ENCODE measurements at regions not wholly inside any gene's neighbourhood (a gene's known extent, or its start where the extent isn't known, plus 50 kb on each side); places are given as distances from the start of the nearest gene placed in this dataset.

DNA sequence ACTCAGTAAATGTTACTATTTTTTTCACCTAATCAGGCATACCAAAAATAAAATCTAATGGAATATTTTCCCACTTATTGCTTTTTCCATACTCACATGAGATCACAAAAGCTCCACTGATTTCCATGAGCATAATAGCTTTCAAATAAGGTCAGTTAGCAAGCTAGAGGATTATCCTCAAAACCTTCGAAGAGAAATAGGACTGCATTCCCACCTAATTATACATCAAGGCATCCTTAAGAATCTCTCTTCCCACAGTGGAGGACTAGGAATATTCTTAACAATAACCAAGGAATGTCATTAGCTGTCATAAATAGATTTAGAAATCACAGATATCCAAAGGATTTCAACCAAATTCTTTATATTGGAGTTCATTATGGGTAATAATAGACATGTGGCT, 127.9 kb upstream of the STT3B start:
- no peak for DNase-seq

DNA sequence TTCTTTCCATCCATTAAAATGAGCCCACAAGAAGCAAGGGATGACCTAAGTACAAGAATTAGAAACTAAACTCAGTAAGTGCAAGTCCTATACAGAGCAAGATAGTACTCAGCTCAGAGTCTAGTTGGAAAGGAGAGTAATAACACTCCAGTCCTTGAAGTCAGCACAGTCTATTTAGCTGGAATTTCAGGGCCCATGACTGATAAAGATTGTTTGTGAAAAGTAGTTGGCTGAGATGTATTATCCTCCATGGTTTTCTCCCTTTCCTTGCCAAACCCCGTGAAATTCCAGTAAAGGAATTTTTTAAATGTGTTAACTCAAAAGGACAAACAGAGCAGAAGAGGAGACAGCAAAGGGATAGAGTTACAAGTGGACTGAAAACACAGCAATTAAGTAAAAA, 127.2 kb upstream of the STT3B start:
- DNase-seq: no peak

DNA sequence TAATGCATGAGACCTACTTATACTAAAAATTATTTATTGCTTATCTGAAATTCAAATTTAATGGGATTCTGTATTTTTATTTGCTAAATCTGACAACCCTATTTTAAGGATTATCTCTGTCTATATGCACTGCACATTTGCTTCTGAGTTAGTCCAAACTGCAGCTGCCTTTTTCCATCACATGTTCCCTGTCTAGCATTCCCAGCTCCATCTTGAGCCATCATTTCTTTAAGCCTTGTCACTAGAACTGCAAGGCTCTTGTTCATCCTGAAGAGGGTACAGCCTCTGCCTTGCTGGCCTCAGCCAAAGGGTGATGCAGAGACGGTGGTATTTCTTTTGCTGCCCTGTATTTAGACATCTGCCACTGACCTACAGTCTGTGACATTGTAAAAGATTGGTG, 125.8 kb upstream of the STT3B start:
- no peak for DNase-seq

DNA sequence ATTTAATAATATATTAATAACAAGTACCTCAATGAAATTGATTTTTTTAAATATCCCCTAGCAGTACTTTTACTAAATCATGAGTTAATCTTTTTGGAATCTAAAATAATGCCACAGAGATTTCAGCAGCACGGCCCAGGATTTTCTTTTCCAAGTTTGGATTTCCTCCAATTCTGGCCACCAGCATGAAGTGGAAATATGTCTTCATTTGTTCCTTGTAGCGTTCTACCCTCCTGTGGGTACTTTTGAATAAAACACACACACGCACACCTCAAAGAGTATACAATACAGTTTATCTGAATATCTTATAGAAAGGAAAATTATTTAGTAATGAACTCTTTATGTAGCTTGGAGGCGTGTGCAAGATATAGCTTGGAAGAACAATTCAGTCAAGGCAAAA, 125.1 kb upstream of the STT3B start:
- DNase-seq: no peak

DNA sequence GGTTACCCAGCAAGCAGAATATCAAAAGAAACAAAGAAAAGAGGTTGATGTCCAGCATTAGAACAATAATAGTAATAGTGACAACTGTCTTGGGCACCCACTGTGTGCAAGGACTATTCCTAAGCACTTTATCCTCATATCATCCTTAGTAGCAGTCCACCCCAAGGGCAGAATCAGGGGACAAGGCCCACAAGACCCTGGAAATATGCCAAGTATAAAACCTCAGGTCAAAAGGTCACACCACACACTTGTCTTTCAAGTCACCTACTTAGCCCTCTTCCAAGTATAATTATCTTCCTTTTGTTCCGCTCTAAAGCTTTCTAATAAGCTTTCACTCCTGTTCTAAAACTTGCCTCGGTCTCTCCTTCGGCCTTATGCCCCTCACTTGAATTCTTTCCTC, 124.0 kb upstream of the STT3B start:
- DNase-seq: no peak

DNA sequence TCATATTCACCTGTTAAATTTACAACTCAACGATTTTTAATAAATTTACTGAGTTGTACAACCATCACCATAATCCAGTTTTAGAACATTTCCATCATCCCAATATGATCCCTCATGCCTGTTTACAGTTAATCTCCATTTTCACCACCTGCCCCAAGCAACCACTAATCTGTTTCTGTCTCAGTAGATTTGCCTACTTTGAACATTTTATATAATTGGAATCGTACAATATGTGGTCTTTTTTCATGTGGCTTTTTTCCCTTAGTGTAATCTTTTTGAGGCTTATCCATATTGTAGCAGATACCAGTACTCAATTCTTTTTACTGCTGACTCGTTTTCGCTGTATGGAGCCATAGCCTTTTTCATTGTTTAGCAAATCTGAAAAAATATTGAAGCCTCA, 123.3 kb upstream of the STT3B start:
- no peak for DNase-seq

DNA sequence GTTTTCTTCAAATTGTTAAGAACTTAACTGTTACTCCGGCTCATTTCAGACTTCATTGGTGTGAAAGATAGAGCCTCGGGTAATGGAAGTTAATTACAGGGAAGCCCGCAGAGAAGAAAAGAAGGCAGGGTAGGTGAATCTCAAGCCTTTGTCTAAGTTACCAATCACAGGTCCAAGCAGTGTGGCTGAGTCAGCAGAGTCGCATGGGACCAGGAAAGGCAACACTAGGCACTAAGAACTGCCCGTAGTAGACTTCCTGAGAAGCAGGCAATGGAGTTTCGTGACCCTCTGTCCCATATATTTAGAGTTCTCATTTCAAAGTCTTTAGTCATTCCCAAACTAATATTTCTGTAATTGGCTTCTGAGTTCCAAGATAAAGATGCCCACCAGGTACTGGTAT, 122.9 kb upstream of the STT3B start:
- no peak for DNase-seq

DNA sequence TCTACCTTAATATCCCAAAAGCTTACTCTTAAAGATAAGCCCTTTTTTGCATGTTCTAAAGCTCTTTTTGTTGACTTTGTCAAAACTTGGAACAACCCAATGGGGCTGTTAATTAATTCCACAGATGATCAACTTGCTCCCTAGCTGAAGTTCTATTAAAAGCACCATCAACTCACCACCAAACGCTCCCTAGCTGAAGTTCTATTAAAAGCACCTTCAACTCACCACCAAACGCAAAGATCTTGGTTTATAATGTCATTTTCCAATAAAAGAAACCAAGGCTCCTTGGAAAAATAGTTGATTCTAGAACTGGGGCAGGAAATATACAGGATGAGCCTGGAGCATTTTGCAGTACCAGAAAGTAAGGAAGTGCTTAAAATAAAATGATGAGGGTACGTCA, 122.3 kb upstream of the STT3B start:
- DNase-seq: no peak

DNA sequence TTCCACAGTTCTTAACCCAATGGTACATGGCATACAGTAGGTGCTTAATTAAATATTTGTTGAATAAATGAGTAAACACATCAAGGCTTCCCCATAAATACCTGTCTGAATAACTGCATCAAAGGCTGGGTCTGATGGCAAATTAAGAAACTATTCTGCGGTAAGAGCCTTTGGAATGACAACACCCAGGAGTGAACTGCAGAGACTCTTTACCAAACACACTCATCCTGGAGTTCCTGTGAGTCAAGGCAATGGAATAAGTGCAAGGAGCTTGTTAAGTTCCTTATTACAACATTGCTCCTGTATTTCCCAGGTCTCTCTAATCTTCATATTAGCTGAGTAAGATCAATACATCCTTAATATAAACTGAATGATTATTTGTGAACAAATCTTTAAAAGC, 119.9 kb upstream of the STT3B start:
- no peak for DNase-seq

DNA sequence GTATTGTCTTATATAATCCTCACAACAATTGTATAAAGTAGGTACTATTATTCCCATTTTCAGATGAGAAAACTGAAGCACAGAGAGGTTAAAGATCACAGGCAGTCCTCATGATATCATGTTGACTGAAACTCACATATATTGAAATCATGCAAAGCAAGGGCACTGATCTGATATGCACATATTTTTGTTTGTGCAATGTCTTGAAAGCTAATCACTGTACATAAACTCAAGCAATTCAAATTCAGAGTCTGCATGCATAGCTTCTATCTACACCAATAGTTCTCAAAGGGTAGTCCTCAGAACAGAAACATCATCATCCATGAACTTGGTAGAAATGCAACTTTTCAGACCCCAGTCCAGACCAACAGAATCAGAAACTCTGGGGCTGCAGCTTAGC, 119.2 kb upstream of the STT3B start:
- no peak for DNase-seq

DNA sequence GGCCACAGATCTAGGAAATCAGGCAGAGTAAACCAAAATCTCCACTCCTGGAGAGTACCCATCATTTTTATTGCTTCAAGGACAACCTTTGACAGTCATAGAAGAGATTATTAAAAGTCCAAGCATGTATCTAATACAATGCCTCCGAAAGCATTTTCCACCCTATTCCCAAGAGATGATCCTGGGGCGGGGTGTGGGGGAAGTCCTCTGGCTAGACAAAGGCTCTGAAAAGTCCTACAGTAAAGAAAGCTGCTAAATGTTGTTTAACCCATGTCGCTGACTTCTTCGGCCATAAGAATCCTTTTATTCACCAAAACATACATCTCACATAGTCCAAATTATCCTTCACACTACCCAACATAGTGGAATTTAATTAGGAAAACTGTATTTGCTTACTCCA, 115.7 kb upstream of the STT3B start:
- no peak for DNase-seq

DNA sequence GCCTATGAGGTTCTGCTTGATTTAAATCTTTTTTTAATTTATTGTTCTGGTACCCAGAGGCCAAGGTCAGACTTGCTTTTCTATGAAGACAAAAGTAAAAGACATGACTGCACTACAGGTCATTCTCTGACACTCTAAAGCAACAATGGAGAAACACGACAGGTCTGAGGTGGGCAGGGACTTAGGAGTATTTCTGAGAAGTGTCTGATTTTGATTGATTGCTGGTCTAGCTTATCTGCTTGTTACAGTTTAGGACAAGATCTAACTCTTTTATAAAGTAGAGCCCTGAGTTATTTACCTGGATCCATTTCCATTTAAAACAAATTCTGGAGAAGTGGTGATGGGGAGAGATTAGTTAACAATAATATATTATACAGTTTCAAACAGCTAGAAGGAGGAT, 115.2 kb upstream of the STT3B start:
- DNase-seq: no peak

DNA sequence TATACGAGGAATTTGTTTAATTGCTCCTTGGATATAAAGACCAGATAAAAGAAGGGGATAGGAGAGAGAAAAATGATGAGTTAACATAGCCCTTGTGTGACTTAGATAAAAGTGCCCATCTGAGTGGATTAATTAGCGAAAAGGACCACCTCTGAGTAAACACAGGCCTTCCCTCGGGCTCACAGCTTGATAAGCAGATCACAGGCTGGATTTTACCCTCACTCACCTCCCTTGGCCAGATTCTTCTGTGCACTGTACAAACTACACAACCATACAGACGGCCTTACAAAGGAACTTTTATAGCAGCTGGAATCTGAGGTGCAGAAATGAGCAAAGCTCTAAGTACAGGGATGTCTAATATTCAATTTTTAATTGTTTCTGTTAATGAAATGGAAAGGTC, 112.4 kb upstream of the STT3B start:
- DNase-seq: no peak

DNA sequence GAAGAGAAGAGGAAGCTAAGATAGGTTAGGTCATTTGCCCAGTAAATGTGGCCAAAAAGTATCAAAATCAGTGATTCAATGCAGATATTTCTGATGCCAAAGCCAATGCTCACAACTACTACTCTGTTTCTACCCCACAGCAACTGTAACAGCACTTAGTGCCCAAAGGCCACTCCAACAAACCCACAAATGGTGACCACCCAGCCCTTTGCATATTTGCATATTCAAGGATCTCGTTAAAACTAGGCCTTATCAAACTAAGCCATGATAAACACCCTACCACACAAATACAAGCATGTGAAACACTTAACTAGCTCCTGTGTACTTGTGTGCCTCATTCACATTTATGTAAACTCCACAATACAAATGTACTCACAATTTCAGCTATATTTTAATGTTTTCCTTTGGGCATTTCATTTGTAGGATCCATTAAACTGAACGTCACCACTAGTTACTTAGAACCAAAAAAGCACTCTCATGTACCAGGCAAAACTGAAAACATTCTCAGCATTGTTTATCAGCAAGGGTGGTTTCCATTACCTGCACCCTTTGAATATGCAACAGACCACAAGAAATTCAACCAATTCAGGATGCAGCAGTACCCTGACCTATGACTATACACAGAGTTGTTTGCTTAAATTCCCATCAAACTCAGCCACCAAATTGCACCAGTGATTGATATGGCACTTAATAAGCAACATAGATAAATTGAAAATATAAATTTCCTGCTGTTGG, 111.2 kb upstream of the STT3B start:
- DNase-seq: peak; percentile 24

DNA sequence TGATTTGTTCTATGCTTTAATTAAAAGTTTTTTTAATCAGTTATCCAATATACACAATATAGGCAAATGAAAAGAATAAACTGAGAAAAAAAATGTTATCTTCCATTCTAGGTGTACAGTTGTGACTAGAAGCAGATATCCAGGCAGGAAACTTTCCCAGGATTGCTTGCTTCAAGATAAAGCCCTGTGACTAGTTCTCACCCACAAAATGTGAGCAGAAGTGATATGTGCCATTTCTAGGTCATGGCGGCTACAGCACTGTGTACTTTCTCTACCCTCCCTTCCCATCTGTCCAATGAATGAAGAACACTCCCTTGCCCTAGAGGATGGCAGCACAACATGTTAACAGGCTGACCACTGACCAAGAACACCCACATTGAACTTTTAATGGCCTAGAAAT, 110.5 kb upstream of the STT3B start:
- DNase-seq: no peak

DNA sequence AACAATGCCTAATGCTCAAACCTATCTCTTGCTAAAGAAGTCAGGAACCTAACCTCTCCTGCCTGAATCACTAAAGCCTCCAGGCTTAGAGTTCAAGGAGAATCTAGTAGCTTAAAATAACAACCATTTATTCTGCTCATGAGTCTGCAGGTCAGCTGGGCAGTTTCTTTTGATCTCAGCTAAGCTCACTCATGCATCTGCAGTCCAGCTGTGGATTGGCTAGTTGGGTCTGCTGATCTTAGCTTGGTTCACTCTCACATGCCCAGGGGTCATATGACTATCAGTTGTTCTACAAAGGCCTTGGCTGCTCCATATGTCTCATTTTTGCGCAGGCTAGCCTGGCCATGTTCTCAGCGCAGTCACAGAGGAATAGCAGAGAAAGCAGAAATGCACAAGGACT, 109.2 kb upstream of the STT3B start:
- no peak for DNase-seq

DNA sequence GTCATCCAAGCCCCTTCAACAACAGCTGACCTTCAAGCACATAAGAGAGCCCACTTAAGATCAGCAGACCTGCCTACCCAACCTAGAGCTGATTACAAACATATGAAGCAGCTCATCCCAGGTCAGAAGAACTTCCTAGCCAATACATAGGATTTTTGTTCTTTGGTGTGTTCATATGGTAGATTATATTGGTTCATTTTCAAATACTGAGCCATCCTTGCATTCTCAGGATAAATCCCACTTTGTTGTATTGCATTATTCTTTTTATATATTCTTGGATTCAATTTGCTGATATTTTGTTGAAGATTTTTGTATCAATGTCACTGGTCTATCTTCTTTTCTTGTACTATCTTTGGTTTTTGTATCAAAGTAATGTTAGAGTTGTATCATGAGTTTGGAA, 107.3 kb upstream of the STT3B start:
- DNase-seq: no peak

DNA sequence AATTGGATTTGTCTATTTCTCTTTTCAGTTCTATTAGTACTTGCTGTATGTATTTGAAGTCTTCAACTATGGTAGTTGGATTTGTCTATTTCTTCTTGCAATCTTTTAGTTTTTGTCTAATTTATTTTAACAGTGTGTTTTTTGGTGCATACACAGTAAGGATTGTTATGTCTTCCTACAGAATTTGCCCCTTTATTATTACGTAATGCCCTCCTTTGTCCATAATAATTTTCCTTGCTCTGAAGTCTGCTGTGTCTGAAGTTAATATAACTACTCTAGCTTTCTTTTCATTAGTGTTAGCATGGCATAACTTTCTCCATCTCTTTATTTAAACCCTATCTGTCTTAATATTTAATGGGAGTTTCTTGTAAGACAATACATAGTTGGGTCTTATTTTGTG, 105.1 kb upstream of the STT3B start:
- no peak for DNase-seq

DNA sequence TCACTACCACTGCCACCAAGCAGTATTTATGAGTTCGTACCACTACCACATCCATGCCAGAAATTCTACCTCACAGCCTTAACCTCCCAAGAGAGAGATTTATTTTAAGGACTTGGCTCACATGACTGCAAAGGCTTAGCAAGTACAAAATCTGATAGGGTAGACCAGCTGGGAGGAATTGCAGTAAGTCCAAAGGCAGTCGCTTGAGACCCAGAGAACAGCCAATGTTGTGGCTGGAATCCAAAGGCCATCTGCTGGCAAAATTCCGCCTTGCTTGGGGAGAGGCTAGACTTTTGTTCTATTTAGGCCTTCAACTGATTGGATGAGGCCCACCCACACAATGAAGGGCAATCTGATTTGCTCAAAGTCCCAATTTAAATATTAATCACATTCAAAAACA, 101.4 kb upstream of the STT3B start:
- DNase-seq: no peak

DNA sequence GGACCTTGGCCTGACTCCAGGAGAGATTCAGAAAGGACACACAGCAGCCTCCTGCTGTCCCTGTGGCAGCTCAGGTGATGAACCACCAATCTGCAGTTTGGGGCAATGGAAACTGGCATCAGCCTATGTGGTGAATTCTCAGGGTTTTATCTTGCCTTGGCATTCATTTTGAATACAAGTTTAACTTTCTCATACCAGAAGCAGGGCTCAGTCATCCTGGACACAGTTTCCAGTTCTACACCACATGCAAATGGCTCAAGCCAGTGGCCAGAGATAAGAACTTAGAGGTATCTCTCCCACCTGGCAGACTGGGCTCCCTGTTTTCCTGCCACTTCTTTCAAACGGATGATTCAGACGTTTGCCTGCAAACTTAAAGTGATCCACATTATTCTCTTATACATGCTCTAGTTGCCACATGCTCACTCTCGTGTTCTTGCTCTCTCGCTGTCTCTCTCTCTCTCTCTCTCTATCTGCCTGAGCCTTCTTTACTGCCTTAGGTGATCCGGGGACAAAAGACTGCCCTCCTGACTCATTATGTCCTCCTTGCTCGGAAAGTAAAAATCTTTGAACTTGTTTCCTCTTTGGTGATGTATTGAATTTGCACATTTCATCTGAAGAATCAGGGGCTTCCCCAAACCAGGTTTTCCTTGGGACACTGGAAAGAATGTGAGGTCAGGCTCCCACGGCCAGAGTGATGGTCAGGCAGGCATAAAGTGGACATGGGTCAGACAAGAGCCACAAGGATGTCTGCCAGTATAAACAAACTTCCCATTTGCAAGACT, 99.6 kb upstream of the STT3B start:
- DNase-seq: no peak

DNA sequence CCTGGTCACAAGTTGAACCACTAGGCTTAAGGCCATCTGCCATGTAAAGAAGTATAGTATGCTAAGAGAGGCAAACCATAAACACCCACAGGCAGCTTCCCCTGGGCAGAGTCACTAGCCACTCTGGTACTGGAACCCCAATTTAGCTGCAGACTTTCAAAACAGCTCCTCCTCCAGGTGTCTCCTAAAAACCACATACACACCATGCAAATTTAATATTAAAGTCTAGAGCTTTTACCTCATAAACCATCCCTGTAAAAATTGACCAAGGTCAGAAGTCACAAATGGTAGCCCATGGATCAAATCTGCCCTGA, 99.1 kb upstream of the STT3B start:
- DNase-seq: no peak

DNA sequence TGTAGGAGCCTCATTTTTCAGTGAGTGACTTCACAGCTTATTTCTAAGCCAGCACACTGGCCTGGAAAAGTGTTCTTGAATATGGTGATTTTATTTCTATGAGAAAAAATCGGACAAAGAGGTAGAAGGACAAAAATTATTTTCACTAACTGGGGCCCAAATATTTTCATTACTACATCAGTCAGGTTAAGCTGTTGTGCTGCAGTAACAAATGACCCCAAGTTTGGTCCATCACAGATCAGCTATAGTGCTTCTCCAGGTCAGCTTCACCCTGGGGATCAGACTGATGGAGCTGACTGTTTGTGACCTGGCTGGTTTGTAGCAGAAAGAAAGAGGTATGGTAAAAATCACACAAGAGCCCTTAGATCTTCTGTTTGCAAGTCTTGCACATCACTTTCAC, 97.9 kb upstream of the STT3B start:
- DNase-seq: no peak

DNA sequence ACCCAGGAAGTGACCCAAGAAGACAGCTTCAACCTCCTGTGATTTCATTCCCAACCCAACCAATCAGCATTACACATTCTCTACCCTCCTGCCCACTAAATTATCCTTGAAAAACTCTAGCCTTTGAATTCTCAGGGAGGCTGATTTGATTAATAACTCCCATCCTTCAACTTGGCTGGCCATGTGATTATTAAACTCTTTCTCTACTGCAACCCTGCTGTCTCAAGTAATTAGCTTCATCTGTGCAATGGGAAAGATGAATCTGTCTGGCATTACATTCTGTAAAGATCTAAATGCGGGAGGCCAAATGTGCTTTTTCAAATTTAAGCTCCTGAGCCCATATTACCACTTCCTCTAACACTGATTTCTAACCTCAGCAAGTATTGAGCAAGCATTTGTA, 95.9 kb upstream of the STT3B start:
- no peak for DNase-seq

DNA sequence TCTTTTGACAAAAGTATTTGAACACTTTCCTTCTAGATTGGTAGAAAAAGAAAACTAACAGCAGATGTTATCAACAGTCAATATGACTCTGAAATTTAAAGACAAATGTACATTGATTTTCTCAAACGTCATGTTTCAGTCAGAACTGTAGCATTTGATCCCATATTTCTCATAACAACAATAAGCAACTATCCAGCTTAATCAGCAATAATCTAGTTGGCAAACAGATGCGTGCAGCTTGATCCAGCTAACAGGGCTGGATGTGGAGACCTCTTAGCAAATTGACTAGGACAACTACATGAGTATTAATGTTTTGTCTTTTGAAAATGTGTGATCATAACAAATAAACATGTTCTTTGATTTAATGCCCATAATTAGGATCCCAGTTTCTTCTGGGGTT, 94.0 kb upstream of the STT3B start:
- DNase-seq: no peak

All from CD4-positive, alpha-beta T cell treated with Interleukin-12 subunit alpha and Interleukin-12 subunit beta, for 1 hour (primary cell).